Astrocyte of the spinal cord (primary cell): ENCODE measurements at regions not wholly inside any gene's neighbourhood (a gene's known extent, or its start where the extent isn't known, plus 50 kb on each side); places are given as distances from the start of the nearest gene placed in this dataset.

Source experiments
- DNase-seq: peaks from one replicate; pipeline ENCODE4 v3.0.0; 2011; ENCODE audit warnings: low read depth, low spot score
- H3K4me3 ChIP-seq: 2 replicates; pipeline ENCODE4 v1.5.1; 2011; ENCODE audit warnings: low read depth, mild to moderate bottlenecking, low read length, moderate library complexity
- in situ Hi-C: cut with HindIII; loops from 2 replicates; pipeline ENCODE4 v1.10.0; 2017; ENCODE audit warnings: low sequenced_read_pairs
- TF ChIP-seq, protein P1 (sequence below): IDR thresholded peaks from 2 replicates; pipeline ENCODE4 v1.5.1; 2012; ENCODE audit warnings: low read depth, mild to moderate bottlenecking, low read length, inconsistent platforms

DNA sequence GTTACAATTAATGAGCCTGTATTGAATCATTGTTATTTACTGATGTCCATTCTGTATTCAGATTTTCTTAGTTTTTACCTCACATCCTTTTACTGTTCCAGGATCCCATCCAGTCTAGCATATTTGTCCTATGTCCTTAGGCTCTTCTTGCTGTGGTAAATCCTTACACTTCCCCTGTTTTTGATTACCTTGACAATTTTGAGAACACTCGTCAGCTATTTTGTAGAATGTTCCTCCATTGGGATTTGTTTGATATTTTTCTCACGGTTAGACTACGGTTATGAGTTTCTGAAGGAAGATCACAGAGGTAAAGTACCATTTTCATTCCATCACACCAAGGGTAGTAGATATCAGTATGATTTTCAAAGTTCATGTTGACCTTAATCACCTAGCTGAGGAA is 202.3 kb downstream of the AKAIN1 start:
- DNase-seq, result no peak
- TF ChIP-seq, protein P1, sequence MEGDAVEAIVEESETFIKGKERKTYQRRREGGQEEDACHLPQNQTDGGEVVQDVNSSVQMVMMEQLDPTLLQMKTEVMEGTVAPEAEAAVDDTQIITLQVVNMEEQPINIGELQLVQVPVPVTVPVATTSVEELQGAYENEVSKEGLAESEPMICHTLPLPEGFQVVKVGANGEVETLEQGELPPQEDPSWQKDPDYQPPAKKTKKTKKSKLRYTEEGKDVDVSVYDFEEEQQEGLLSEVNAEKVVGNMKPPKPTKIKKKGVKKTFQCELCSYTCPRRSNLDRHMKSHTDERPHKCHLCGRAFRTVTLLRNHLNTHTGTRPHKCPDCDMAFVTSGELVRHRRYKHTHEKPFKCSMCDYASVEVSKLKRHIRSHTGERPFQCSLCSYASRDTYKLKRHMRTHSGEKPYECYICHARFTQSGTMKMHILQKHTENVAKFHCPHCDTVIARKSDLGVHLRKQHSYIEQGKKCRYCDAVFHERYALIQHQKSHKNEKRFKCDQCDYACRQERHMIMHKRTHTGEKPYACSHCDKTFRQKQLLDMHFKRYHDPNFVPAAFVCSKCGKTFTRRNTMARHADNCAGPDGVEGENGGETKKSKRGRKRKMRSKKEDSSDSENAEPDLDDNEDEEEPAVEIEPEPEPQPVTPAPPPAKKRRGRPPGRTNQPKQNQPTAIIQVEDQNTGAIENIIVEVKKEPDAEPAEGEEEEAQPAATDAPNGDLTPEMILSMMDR, result no peak
- no peak overlapping the region for H3K4me3 ChIP-seq
- in situ Hi-C loops, result no loop called here

DNA sequence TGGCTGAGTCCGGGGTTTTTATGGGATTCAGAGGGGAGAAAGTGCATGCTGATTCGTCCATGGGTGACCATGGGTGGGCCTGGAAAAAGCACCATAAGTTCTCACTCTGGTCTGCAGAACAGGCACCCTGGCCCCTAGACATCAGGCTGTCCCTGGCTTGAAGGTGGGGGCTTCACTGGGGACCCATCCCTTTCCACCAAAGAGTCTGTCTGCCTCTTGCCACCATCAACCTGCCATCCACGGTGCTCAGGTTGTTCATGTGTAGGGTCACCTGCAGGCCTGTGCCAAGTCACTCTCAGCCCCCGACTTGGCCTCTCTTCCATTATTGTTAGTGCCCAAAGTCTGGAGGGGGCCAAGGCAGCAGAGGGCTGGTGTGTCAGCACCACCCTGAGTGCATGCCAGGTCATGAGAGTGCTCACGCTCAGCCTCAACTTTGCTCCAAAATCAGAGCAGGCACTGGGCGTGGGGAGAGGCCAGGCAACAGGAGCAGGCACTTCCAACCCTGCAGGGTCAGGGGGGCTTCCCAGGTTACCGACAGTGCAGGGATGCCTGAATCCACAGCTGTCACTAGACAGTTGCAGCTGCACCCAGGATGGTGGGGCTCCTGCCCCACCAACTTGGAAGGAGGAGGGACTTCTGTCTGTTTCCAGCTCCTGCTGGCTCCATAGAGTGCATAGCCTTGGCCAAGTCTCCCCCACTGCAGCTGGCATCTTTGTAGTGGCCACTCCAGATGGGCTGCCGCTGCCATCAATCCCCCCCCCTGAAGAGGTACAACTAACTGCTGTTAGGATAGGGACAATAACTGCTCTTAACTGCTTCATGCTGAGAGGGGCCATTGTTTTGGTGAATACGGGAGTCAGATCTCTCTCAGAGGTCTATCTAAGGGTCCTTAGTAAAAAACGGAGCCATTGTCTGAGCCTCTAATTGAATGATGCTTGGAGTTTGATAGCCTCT is 209.3 kb downstream of the AKAIN1 start:
- TF ChIP-seq, protein P1, result no peak

DNA sequence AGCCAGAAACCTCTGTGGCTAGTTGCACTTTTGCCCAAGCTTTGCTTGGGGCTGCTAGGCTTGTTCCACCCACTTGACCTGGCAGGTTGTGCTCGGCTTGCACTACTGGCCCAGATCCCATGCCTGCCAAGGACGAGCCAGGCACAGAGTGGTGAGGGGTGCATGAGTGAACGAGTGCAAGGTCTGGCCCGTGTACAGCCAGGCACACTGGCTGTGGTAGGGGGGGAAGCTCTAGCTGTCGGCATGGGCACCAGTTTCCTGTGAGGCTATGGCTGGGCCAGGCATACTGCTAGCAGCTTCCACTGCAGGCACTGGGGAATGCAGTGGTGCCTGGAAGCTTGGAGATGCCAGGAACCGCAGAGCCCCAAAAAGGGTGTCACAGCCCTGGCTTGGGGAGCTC is 210.4 kb downstream of the AKAIN1 start:
- TF ChIP-seq, protein P1, result no peak
- no peak overlapping the region for H3K4me3 ChIP-seq
- DNase-seq, result no peak
- in situ Hi-C loops, result no loop called here

More for the DNA sequence above, 209.3 kb downstream of the AKAIN1 start:
- DNase-seq, result no peak
- in situ Hi-C loops, result no loop called here
- no peak overlapping the region for H3K4me3 ChIP-seq

DNA sequence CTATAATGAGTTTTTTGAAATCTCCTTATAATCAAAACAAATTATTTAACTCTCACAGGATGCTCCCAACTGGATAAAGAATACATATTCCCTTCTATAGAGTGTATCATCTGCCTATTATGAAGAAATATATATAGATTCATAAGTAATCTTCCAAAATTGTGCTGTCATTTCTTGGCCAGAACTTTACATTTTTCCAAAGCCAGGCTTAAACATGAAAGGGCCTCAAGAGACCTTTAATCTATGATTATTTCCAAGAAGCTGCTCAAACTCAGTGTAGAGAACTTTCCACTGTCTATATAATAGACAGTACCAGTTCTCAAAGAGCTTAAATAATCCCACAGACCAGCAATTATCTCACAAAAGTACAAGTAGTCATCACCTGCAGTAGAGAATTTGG is 211.0 kb downstream of the AKAIN1 start:
- DNase-seq, result no peak
- in situ Hi-C loops, result no loop called here
- no peak overlapping the region for H3K4me3 ChIP-seq
- TF ChIP-seq, protein P1, result no peak

DNA sequence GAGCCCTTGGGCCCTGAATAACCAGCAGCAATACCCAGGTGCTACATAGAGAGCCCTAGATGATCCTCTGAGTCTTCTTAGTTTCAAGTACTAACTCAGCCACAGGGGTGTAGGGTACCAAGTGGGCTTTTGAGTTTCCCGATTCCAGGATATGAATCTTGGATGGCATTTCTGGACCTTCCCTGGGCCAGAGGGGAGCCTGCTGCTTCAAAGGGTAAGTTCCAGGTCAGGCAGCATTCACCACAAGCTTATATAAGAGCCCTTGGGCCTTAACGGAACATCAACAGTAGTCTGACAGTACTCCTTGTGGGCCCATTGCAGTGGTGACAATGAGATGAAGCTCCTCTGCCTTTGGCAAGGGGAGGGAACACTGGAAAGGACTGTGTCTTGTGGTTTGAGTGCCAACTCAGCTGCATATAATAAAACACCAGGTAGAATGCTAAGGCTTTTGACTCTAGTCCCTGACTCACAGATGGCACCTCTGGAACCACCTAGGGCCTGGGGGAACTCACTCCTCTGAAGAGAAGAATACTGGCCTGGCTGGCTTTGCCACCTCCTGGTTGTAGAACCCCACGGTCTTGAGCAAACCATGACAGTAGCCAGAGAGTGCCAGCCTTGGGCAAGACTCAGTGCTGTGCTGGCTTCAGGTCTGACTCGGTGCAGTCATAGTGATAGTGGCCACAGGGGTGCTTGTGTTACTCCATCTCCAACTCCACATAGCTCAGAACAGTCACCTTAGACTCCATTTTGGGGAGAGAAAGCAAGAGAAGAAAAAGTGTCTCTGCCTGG is 235.7 kb downstream of the AKAIN1 start:
- TF ChIP-seq, protein P1, result no peak
- DNase-seq, result no peak
- no peak overlapping the region for H3K4me3 ChIP-seq
- in situ Hi-C loops, result no loop called here

DNA sequence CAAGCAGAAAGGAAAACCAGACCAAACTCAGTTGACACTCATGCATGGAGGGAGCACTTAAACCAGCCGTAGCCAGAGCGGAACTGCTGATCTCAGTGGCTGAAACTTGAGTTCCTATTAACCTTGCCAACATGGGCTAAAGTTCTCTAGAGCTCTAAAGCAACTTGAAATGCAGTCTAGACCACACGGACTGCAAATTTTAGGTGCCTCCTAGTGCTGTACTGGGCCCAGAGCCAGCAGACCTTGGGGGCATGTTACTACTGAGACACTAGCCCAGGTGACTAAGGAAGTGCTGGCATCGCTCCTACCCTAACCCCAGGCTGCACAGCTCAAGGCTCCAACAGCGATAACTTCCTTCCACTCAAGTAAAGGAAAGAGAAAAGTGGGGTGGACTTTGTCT is 236.5 kb downstream of the AKAIN1 start:
- in situ Hi-C loops, result no loop called here
- TF ChIP-seq, protein P1, result no peak
- no peak for DNase-seq
- H3K4me3 ChIP-seq, result no peak overlapping the region
